NCI-H2171 treated with DMSO at 0.1 percent for 48 hours (cell line): ENCODE measurements at regions not wholly inside any gene's neighbourhood (a gene's known extent, or its start where the extent isn't known, plus 50 kb on each side); places are given as distances from the start of the nearest gene placed in this dataset.

Experiments used
- DNase-seq: peaks from one replicate; lab custom pipeline; 2025; lab: John Stamatoyannopoulos, UW

GRCh38 chr10:28783087-28783486 is 105.8 kb downstream of the BAMBI start:
- no peak for DNase-seq

- no peak for DNase-seq
Measured at GRCh38 chr10:28785018-28785417, 107.7 kb downstream of the BAMBI start.

- no peak for DNase-seq
Measured at GRCh38 chr10:28788252-28788651, 110.9 kb downstream of the BAMBI start.

GRCh38 chr10:28788762-28789161 is 111.4 kb downstream of the BAMBI start:
- no peak for DNase-seq

GRCh38 chr10:28790146-28790545 is 112.8 kb downstream of the BAMBI start:
- DNase-seq: peak; percentile 5

- DNase-seq: no peak
Measured at GRCh38 chr10:28793482-28793881, 116.2 kb downstream of the BAMBI start.

- DNase-seq: no peak
Measured at GRCh38 chr10:28794986-28795385, 117.7 kb downstream of the BAMBI start.

GRCh38 chr10:28796606-28797512 is 119.5 kb downstream of the BAMBI start:
- DNase-seq: no peak

- DNase-seq: no peak
Measured at GRCh38 chr10:28797904-28798371, 120.6 kb downstream of the BAMBI start.

- DNase-seq: no peak
Measured at GRCh38 chr10:28798428-28798955, 121.2 kb downstream of the BAMBI start.

- no peak for DNase-seq
Measured at GRCh38 chr10:28798964-28799363, 121.6 kb downstream of the BAMBI start.

GRCh38 chr10:28800144-28800543 is 122.8 kb downstream of the BAMBI start:
- DNase-seq: no peak

GRCh38 chr10:28801247-28801646 is 123.9 kb downstream of the BAMBI start:
- DNase-seq: no peak

- DNase-seq: no peak
Measured at GRCh38 chr10:28801869-28802268, 124.5 kb downstream of the BAMBI start.

- no peak for DNase-seq
Measured at GRCh38 chr10:28805390-28805789, 128.1 kb downstream of the BAMBI start.

- DNase-seq: no peak
Measured at GRCh38 chr10:28806488-28806941, 129.2 kb downstream of the BAMBI start.

GRCh38 chr10:28806951-28807759 is 129.8 kb downstream of the BAMBI start:
- no peak for DNase-seq

- DNase-seq: no peak
Measured at GRCh38 chr10:28807760-28808613, 130.7 kb downstream of the BAMBI start.

GRCh38 chr10:28808693-28809092 is 131.4 kb downstream of the BAMBI start:
- no peak for DNase-seq

- no peak for DNase-seq
Measured at GRCh38 chr10:28810057-28810870, 132.9 kb downstream of the BAMBI start.
